ENCODE measurements at regions not wholly inside any gene's neighbourhood (a gene's known extent, or its start where the extent isn't known, plus 50 kb on each side); places are given as distances from the start of the nearest gene placed in this dataset.
"Not testable (repeated sequence)": the region's sequence is repeated elsewhere in the genome, so short reads cannot be mapped to it uniquely, and the experiment has no call there.

DNA sequence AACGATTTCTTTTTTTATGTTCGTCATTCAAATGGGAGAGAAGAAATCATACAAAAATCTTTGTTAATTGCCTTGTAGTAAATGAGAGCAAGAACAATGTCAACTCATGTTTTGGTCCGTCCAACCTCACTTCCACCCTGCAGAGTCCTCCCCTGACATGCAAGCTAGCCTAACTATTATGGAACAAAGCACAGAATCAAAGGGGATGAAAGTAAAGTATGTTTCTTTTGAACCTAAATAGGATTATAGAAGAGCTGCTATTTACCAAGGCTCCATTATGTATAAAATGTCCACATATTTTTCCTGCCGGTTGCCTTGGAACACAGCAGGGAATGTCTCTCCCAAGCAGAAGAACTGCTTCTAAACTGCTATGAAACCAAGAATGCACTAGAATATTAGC, 161.1 kb downstream of the MRPS30 start (continued):
- TF ChIP-seq ZNF781 (CRISPR knock-in tag; IDR thresholded peaks at IDR 0.05; ENCODE audit: borderline replicate concordance, not compliant biosample characterization) (no peak), SP140L (CRISPR knock-in tag; IDR thresholded peaks at IDR 0.05; ENCODE audit: borderline replicate concordance) (no peak), ZBTB46 (CRISPR knock-in tag; IDR thresholded peaks at IDR 0.05; ENCODE audit: borderline replicate concordance) (no peak)

DNA sequence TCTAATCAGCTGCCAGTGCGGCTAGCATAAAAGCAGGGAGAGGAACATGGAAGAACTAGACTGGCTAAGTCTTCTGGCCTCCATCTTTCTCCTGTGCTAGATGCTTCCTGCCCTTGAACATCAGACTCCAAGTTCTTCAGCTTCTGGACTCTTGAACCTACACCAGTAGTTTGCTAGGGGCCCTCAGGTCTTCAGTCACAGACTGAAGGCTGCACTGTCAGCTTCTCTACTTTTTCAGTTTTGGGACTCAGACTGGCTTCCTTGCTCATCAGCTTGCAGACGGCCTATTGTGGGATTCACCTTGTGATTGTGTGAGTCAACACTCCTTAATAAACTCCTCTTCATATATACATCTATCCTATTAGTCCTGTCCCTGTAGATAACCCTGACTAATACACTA, 162.2 kb downstream of the MRPS30 start:
- ATAC-seq; BruUV-seq (replicated peaks); H3K4me1 ChIP-seq (ENCODE audit: insufficient read depth, low read length); H4K20me1 ChIP-seq (ENCODE audit: insufficient read depth, low read length); in situ Hi-C loops (cut with HindIII; ENCODE audit: extremely low pct_ligation_motif_present, low pct_unique_long_range_greater_than_20kb); H3K27me3 ChIP-seq (ENCODE audit: control insufficient read depth in 1 of 2, insufficient read depth in 2 of 2, low read length in 2 of 2); intact Hi-C loops (cut with micrococcal nuclease; ENCODE audit: unreplicated experiment); CTCF ChIA-PET (ENCODE audit: low intra/inter-chr PET ratio, low total read pairs); H3K4me3 ChIP-seq (replicated peaks in 1 of 3; ENCODE audit: insufficient read depth in 1 of 3, low read depth in 2 of 3, low read length in 3 of 3); DNase-seq (ENCODE audit: low spot score); H3K9ac ChIP-seq (ENCODE audit: insufficient read depth, low read depth, low read length); H3K4me2 ChIP-seq (ENCODE audit: low read depth, low read length); POLR2A ChIA-PET; FAIRE-seq; H2AFZ ChIP-seq (ENCODE audit: low read length); H3K36me3 ChIP-seq (replicated peaks in 1 of 2; ENCODE audit: control insufficient read depth in 1 of 2, insufficient read depth in 2 of 2, low read length in 2 of 2); H3K27ac ChIP-seq (ENCODE audit: extremely low read length, insufficient read depth, low read length); H3K79me2 ChIP-seq (ENCODE audit: insufficient read depth, low read length): not testable (repeated sequence)
- H3K9me3 ChIP-seq (ENCODE audit: low read length), result peaks cover 74% of the 10 kb centered on the region
- 7% methylated on average over 1 of the region's 2 CpGs for WGBS (ENCODE audit: low lambda C conversion rate)

GRCh38 chr5:44974813-44975212, 166.1 kb downstream of the MRPS30 start:
- Histone ChIP-seq H3K4me3 (replicated peaks in 1 of 3; ENCODE audit: insufficient read depth in 1 of 3, low read depth in 2 of 3, low read length in 3 of 3) (no peak overlapping the region), H3K27ac (ENCODE audit: extremely low read length, insufficient read depth, low read length) (no peak overlapping the region), H3K4me2 (ENCODE audit: low read depth, low read length) (no peak overlapping the region), H3K9ac (ENCODE audit: insufficient read depth, low read depth, low read length) (no peak overlapping the region), H2AFZ (ENCODE audit: low read length) (no peak overlapping the region), H3K4me1 (ENCODE audit: insufficient read depth, low read length) (no peaks in the 10 kb centered on the region), H4K20me1 (ENCODE audit: insufficient read depth, low read length) (no peaks in the 10 kb centered on the region), H3K27me3 (ENCODE audit: control insufficient read depth in 1 of 2, insufficient read depth in 2 of 2, low read length in 2 of 2) (no peaks in the 10 kb centered on the region), H3K79me2 (ENCODE audit: insufficient read depth, low read length) (no peaks in the 10 kb centered on the region), H3K9me3 (ENCODE audit: low read length) (peaks cover 81% of the 10 kb centered on the region), H3K36me3 (replicated peaks in 1 of 2; ENCODE audit: control insufficient read depth in 1 of 2, insufficient read depth in 2 of 2, low read length in 2 of 2) (no peaks in the 10 kb centered on the region)
- ATAC-seq (no peak), DNase-seq (ENCODE audit: low spot score) (no peak), FAIRE-seq (no peak)
- CTCF ChIA-PET (ENCODE audit: low intra/inter-chr PET ratio, low total read pairs), result no interaction called here
- WGBS (ENCODE audit: low lambda C conversion rate), result 74% methylated on average over 10 of the region's 19 CpGs
- POLR2A ChIA-PET, result no interaction called here
- no TSS peak for BruUV-seq (replicated peaks)
- in situ Hi-C loops (cut with HindIII; ENCODE audit: extremely low pct_ligation_motif_present, low pct_unique_long_range_greater_than_20kb), result no loop called here
- intact Hi-C loops (cut with micrococcal nuclease; ENCODE audit: unreplicated experiment), result no loop called here
- TF ChIP-seq NR2F2 (IDR thresholded peaks at IDR 0.05; ENCODE audit: borderline replicate concordance, low read depth) (no peak), BCLAF1 (IDR thresholded peaks at IDR 0.05) (no peak), CHD2 (IDR thresholded peaks at IDR 0.05; ENCODE audit: low read depth, low read length) (no peak)
- TF ChIP-seq, protein P1, sequence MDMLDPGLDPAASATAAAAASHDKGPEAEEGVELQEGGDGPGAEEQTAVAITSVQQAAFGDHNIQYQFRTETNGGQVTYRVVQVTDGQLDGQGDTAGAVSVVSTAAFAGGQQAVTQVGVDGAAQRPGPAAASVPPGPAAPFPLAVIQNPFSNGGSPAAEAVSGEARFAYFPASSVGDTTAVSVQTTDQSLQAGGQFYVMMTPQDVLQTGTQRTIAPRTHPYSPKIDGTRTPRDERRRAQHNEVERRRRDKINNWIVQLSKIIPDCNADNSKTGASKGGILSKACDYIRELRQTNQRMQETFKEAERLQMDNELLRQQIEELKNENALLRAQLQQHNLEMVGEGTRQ (IDR thresholded peaks at IDR 0.05; ENCODE audit: low read depth, low read length), result no peak
- TF ChIP-seq, protein P1 (CRISPR knock-in tag; IDR thresholded peaks at IDR 0.05; ENCODE audit: borderline replicate concordance), result no peak
- TF ChIP-seq, protein P2, sequence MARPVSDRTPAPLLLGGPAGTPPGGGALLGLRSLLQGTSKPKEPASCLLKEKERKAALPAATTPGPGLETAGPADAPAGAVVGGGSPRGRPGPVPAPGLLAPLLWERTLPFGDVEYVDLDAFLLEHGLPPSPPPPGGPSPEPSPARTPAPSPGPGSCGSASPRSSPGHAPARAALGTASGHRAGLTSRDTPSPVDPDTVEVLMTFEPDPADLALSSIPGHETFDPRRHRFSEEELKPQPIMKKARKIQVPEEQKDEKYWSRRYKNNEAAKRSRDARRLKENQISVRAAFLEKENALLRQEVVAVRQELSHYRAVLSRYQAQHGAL (CRISPR knock-in tag; IDR thresholded peaks at IDR 0.05; ENCODE audit: not compliant biosample characterization), result no peak
